Suprapubic skin (tissue), 4 donors: ENCODE measurements at regions not wholly inside any gene's neighbourhood (a gene's known extent, or its start where the extent isn't known, plus 50 kb on each side); places are given as distances from the start of the nearest gene placed in this dataset.

Experiments used
- DNase-seq, 2 donors: peaks; one replicate each; pipeline ENCODE4 v3.0.0-alpha.2; 2019; ENCODE audit warnings: low spot score in 2 of 2
- H3K27ac ChIP-seq: fragments of 200-600 bp; sonication (generic); one replicate; pipeline ENCODE4 v1.5.1; 2019
- H3K27me3 ChIP-seq: fragments of 200-600 bp; sonication (generic); one replicate; pipeline ENCODE4 v1.5.1; 2019
- H3K36me3 ChIP-seq: fragments of 200-600 bp; sonication (generic); one replicate; pipeline ENCODE4 v1.5.1; 2019
- H3K4me1 ChIP-seq: fragments of 200-600 bp; sonication (generic); one replicate; pipeline ENCODE4 v1.5.1; 2019
- H3K4me3 ChIP-seq: fragments of 200-600 bp; sonication (generic); one replicate; pipeline ENCODE4 v1.5.1; 2019; ENCODE audit warnings: mild to moderate bottlenecking
- H3K9me3 ChIP-seq: fragments of 200-600 bp; sonication (generic); one replicate; pipeline ENCODE4 v1.5.1; 2019
- CTCF ChIP-seq, 2 donors: fragments of 200-600 bp in 1 of 2; fragments of 450-650 bp in 1 of 2; sonication (generic) in 1 of 2; IDR thresholded peaks; one replicate each; pipeline ENCODE4 v1.5.1; 2016 to 2019; ENCODE audit warnings: antibody characterized with exemption in 2 of 2, mild to moderate bottlenecking in 1 of 2, moderate library complexity in 1 of 2
- EP300 ChIP-seq: sonication (generic); formaldehyde crosslinking; IDR thresholded peaks from one replicate; pipeline ENCODE4 v1.6.1; 2017; ENCODE audit warnings: antibody characterized with exemption
- POLR2A ChIP-seq, 2 donors: fragments of 450-650 bp; IDR thresholded peaks; one replicate each; pipeline ENCODE4 v1.6.1; 2017; ENCODE audit warnings: antibody characterized with exemption in 2 of 2, mild to moderate bottlenecking in 2 of 2, moderate library complexity in 2 of 2
- POLR2AphosphoS5 ChIP-seq, 3 donors: sonication (generic); formaldehyde crosslinking; IDR thresholded peaks; one replicate each; pipeline ENCODE4 v1.6.1; 2017; ENCODE audit warnings: antibody characterized with exemption in 3 of 3
- WGBS: methylation state at CpG from one replicate; pipeline ENCODE4 v1.1.5; 2018; 5-methylcytosine and 5-hydroxymethylcytosine counted together

- Histone ChIP-seq H3K27me3 (no peaks in the 10 kb centered on the region), H3K4me3 (no peak overlapping the region), H3K36me3 (no peaks in the 10 kb centered on the region), H3K27ac (no peak overlapping the region), H3K9me3 (no peaks in the 10 kb centered on the region), H3K4me1 (no peaks in the 10 kb centered on the region)
- TF ChIP-seq CTCF (IDR thresholded peaks at IDR 0.05) (no peak), POLR2A (IDR thresholded peaks at IDR 0.05) (no peak), EP300 (no peak), POLR2AphosphoS5 (IDR thresholded peaks at IDR 0.05) (no peak)
- DNase-seq = no peak
- 76% methylated on average over 3 of the region's 3 CpGs for WGBS
These were observed 438.4 kb downstream of the ISL1 start for GRCh38 chr5:51821697-51822096.

- Histone ChIP-seq H3K27ac (no peak overlapping the region), H3K4me1 (peaks cover 9% of the 10 kb centered on the region), H3K4me3 (no peak overlapping the region), H3K27me3 (no peaks in the 10 kb centered on the region), H3K36me3 (no peaks in the 10 kb centered on the region), H3K9me3 (no peaks in the 10 kb centered on the region)
- 35% methylated on average over 2 of the region's 2 CpGs for WGBS
- no peak for DNase-seq
- TF ChIP-seq CTCF (IDR thresholded peaks at IDR 0.05) (no peak), EP300 (no peak), POLR2AphosphoS5 (IDR thresholded peaks at IDR 0.05) (no peak), POLR2A (IDR thresholded peaks at IDR 0.05) (no peak)
These were observed 446.0 kb downstream of the ISL1 start for GRCh38 chr5:51829230-51829629.

- Histone ChIP-seq H3K36me3 (no peaks in the 10 kb centered on the region), H3K27me3 (no peaks in the 10 kb centered on the region), H3K4me1 (peaks cover 9% of the 10 kb centered on the region), H3K27ac (no peak overlapping the region), H3K4me3 (no peak overlapping the region), H3K9me3 (no peaks in the 10 kb centered on the region)
- TF ChIP-seq CTCF (IDR thresholded peaks at IDR 0.05) (no peak), EP300 (no peak), POLR2AphosphoS5 (IDR thresholded peaks at IDR 0.05) (no peak), POLR2A (IDR thresholded peaks at IDR 0.05) (no peak)
- no peak for DNase-seq
These were observed 446.4 kb downstream of the ISL1 start for GRCh38 chr5:51829691-51830090.

GRCh38 chr5:51832934-51833470, 449.8 kb downstream of the ISL1 start:
- 83% methylated on average over 5 of the region's 5 CpGs for WGBS
- Histone ChIP-seq H3K9me3 (no peaks in the 10 kb centered on the region), H3K27ac (no peak overlapping the region), H3K36me3 (no peaks in the 10 kb centered on the region), H3K4me1 (peaks cover 9% of the 10 kb centered on the region), H3K4me3 (no peak overlapping the region), H3K27me3 (no peaks in the 10 kb centered on the region)
- DNase-seq = no peak
- TF ChIP-seq POLR2AphosphoS5 (IDR thresholded peaks at IDR 0.05) (no peak), EP300 (no peak), CTCF (IDR thresholded peaks at IDR 0.05) (no peak), POLR2A (IDR thresholded peaks at IDR 0.05) (no peak)

GRCh38 chr5:51838459-51838858, 455.2 kb downstream of the ISL1 start:
- Histone ChIP-seq H3K4me3 (no peak overlapping the region), H3K27me3 (no peaks in the 10 kb centered on the region), H3K4me1 (no peaks in the 10 kb centered on the region), H3K36me3 (no peaks in the 10 kb centered on the region), H3K9me3 (no peaks in the 10 kb centered on the region), H3K27ac (no peak overlapping the region)
- WGBS = 71% methylated on average over 2 of the region's 2 CpGs
- no peak for DNase-seq
- TF ChIP-seq POLR2A (IDR thresholded peaks at IDR 0.05) (no peak), POLR2AphosphoS5 (IDR thresholded peaks at IDR 0.05) (no peak), EP300 (no peak), CTCF (IDR thresholded peaks at IDR 0.05) (no peak)
